ENCODE measurements at regions not wholly inside any gene's neighbourhood (a gene's known extent, or its start where the extent isn't known, plus 50 kb on each side); places are given as distances from the start of the nearest gene placed in this dataset.
A peak's percentile ranks its signal among the peaks of the same experiment; 100 is the strongest.

DNA sequence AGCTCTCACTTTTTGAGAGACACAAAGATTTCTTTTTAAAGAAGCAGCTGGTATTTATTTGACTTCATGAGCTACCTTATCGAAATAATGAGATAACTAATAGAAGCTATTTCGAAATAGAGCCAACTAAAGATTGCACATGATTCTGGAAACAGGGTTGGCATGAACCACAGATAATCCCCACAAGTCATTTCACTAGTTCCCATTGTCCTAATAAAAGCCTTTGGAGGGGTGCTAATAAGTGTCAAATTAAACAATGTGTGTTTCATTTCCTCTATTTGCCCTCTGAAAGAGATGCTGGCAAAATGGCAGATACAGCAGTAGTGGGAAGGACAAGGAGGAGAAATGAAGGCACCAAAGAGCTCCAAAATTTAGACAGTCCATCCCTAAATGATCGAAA, 78.6 kb upstream of the RIPOR2 start:
- Histone ChIP-seq H3K79me2 (ENCODE audit: insufficient read depth, low read length) (no peaks in the 10 kb centered on the region), H2AFZ (ENCODE audit: low read length) (no peak overlapping the region), H3K4me2 (ENCODE audit: low read depth, low read length) (no peak overlapping the region), H3K27me3 (ENCODE audit: control insufficient read depth in 1 of 2, insufficient read depth in 2 of 2, low read length in 2 of 2) (peaks cover 0 to 3% of the 10 kb centered on the region in 2 experiments; a peak in 2 of 5 replicates), H3K27ac (ENCODE audit: extremely low read length, insufficient read depth, low read length) (no peak overlapping the region), H4K20me1 (ENCODE audit: insufficient read depth, low read length) (no peaks in the 10 kb centered on the region), H3K9me3 (ENCODE audit: low read length) (no peaks in the 10 kb centered on the region), H3K9ac (ENCODE audit: insufficient read depth, low read depth, low read length) (no peak overlapping the region), H3K36me3 (replicated peaks in 1 of 2; ENCODE audit: control insufficient read depth in 1 of 2, insufficient read depth in 2 of 2, low read length in 2 of 2) (no peaks in the 10 kb centered on the region), H3K4me3 (replicated peaks in 1 of 3; ENCODE audit: insufficient read depth in 1 of 3, low read depth in 2 of 3, low read length in 3 of 3) (no peak overlapping the region), H3K4me1 (ENCODE audit: insufficient read depth, low read length) (no peaks in the 10 kb centered on the region)
- TF ChIP-seq HNRNPK (IDR thresholded peaks at IDR 0.05; ENCODE audit: low read depth, low read length, poor library complexity, severe bottlenecking) (no peak), YY1 (IDR thresholded peaks at IDR 0.05; ENCODE audit: insufficient read depth, insufficient replicate concordance, low read depth, low read length) (no peak), ZNF607 (CRISPR knock-in tag; IDR thresholded peaks at IDR 0.05; ENCODE audit: borderline replicate concordance) (no peak), NFIC (IDR thresholded peaks at IDR 0.05; ENCODE audit: low read length) (no peak), ZNF567 (CRISPR knock-in tag; IDR thresholded peaks at IDR 0.05; ENCODE audit: borderline replicate concordance) (no peak), ZNF251 (CRISPR knock-in tag; IDR thresholded peaks at IDR 0.05) (no peak)
- ATAC-seq (no peak), FAIRE-seq (no peak), DNase-seq (ENCODE audit: low spot score) (no peak)
- in situ Hi-C loops (cut with HindIII; ENCODE audit: extremely low pct_ligation_motif_present, low pct_unique_long_range_greater_than_20kb) (no loop called here), intact Hi-C loops (cut with micrococcal nuclease; ENCODE audit: unreplicated experiment) (no loop called here)
- 2% methylated on average over 3 of the region's 3 CpGs for WGBS (ENCODE audit: low lambda C conversion rate)
- POLR2A ChIA-PET: no interaction called here
- no TSS peak for BruUV-seq (replicated peaks)
- CTCF ChIA-PET (ENCODE audit: low intra/inter-chr PET ratio, low total read pairs): no interaction called here

DNA sequence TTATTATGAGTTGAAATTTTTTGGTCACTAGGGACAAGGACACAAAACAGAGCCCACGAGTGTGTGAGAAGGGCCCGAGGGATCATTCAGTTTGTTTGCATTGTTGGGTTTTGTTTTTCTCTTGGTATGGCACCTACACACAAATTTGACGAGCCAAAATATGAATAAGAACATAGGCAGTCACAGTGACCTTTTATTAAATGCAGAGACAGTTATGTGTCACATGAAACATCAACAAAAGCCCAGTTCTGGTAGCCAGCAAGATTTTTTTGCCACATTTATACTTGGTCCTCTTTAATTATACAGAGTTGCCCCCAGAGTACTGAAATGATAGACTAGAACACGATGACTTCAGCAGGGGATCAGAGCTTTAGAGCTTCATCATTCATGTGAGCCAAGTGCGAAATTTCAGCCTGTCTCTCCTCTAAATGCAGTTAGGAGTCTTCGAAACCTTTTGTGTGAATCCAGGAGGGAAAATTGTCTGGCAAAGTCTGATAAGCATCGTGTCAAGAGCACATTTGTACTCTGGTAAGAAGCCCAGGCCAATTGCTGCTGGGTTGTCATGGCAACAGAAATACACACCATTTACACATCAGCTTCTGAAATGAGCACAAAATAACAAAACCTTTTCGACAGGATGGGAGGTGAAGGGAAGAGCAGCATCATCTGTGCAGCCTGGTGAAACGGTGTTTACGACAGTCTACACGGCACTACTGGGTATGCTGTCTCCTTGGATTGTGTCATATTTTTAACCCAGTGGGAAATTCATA, 79.2 kb upstream of the RIPOR2 start:
- ChIA-PET CTCF (ENCODE audit: low intra/inter-chr PET ratio, low total read pairs) (no interaction called here), POLR2A (no interaction called here)
- no peak overlapping the region for H3K4me3 ChIP-seq (replicated peaks in 1 of 3; ENCODE audit: insufficient read depth in 1 of 3, low read depth in 2 of 3, low read length in 3 of 3)
- DNase-seq (ENCODE audit: low spot score) (no peak), ATAC-seq (no peak), FAIRE-seq (no peak)
- peak; percentile 71 for TF ChIP-seq RFX1 (IDR thresholded peaks at IDR 0.05)
- TF ChIP-seq NR2F6 (IDR thresholded peaks at IDR 0.05): no peak
- no peak for TF ChIP-seq NR2F6 (CRISPR knock-in tag; IDR thresholded peaks at IDR 0.05)
- TF ChIP-seq RFX3 (CRISPR knock-in tag; IDR thresholded peaks at IDR 0.05): peak; percentile 47; the same call in 1 of the 2 replicates
- peaks cover 0 to 3% of the 10 kb centered on the region in 2 experiments; a peak in 2 of 5 replicates for H3K27me3 ChIP-seq (ENCODE audit: control insufficient read depth in 1 of 2, insufficient read depth in 2 of 2, low read length in 2 of 2)
- H3K79me2 ChIP-seq (ENCODE audit: insufficient read depth, low read length): no peaks in the 10 kb centered on the region
- H3K4me2 ChIP-seq (ENCODE audit: low read depth, low read length): no peak overlapping the region
- H3K4me1 ChIP-seq (ENCODE audit: insufficient read depth, low read length): no peaks in the 10 kb centered on the region
- no peak overlapping the region for H2AFZ ChIP-seq (ENCODE audit: low read length)
- no peaks in the 10 kb centered on the region for H3K36me3 ChIP-seq (replicated peaks in 1 of 2; ENCODE audit: control insufficient read depth in 1 of 2, insufficient read depth in 2 of 2, low read length in 2 of 2)
- H3K27ac ChIP-seq (ENCODE audit: extremely low read length, insufficient read depth, low read length): no peak overlapping the region
- 17% methylated on average over 11 of the region's 11 CpGs for WGBS (ENCODE audit: low lambda C conversion rate)
- H3K9ac ChIP-seq (ENCODE audit: insufficient read depth, low read depth, low read length): no peak overlapping the region
- no TSS peak for BruUV-seq (replicated peaks)
- no peaks in the 10 kb centered on the region for H4K20me1 ChIP-seq (ENCODE audit: insufficient read depth, low read length)
- in situ Hi-C loops (cut with HindIII; ENCODE audit: extremely low pct_ligation_motif_present, low pct_unique_long_range_greater_than_20kb) (no loop called here), intact Hi-C loops (cut with micrococcal nuclease; ENCODE audit: unreplicated experiment) (no loop called here)
- no peaks in the 10 kb centered on the region for H3K9me3 ChIP-seq (ENCODE audit: low read length)
